GM21526 (cell line): ENCODE measurements at regions not wholly inside any gene's neighbourhood (a gene's known extent, or its start where the extent isn't known, plus 50 kb on each side); places are given as distances from the start of the nearest gene placed in this dataset.
"Not testable (repeated sequence)": the region's sequence is repeated elsewhere in the genome, so short reads cannot be mapped to it uniquely, and the experiment has no call there.

ENCODE experiments used
- ATAC-seq: cut with Tn5 transposase; IDR thresholded peaks from one replicate; pipeline ENCODE4 v1.9.1; 2021; ENCODE audit warnings: moderate library complexity; ENCODE audit not compliant: unreplicated experiment, low FRiP score

DNA sequence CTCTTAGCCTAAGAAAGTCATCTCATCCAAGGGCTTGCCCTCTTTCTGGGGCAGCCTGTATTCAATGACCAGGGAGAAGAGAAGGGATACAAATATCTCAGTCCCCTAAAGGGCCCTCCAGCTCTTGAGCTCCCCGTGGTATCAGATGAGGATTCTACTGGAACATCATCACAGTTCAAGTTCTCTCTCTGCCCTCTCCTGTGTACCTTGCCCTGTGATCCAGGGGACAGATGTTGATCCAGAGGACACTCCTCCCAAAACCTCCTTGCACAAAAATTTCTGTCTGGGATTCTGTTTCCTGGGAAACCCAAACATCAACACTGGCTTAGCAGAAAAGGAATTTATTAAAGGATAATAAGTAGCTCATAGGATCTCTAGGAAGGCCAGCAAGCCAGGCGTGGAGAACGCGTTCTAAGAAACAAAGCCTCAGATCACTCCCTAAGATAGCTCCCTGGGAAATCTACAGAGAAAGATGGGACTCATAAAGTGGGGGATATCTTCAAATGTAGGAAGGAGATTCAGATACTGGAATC lies 296.3 kb upstream of the KLF3 start:
- ATAC-seq = no peak

- no peak for ATAC-seq
These were observed 295.4 kb upstream of the KLF3 start for GRCh38 chr4:38368613-38369012.

- no peak for ATAC-seq
These were observed 292.6 kb upstream of the KLF3 start for GRCh38 chr4:38371391-38371851.

DNA sequence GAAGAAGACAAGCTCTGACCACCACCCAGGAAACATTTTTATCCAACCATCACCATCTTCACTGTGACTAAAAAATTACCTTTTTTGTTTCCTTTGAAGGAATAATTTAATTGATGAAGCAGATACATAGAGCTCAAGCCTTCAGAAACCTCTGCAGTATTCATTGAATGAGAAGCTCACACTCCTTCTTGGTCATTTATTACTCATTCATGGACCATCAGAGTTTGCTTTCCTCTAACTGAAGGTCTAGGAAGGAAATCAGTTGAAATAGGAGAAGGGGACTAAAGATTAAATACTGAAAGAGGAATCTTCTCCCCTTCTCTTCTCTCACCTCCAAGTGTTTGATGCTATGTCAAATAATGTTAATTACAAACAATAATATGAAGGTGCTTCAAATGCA lies 290.6 kb upstream of the KLF3 start:
- no peak for ATAC-seq

GRCh38 chr4:38377195-38377594 lies 286.8 kb upstream of the KLF3 start:
- no peak for ATAC-seq

- no peak for ATAC-seq
These were observed 285.5 kb upstream of the KLF3 start for GRCh38 chr4:38378478-38378877.

- ATAC-seq = no peak
These were observed 282.2 kb upstream of the KLF3 start for GRCh38 chr4:38381788-38382187.

DNA sequence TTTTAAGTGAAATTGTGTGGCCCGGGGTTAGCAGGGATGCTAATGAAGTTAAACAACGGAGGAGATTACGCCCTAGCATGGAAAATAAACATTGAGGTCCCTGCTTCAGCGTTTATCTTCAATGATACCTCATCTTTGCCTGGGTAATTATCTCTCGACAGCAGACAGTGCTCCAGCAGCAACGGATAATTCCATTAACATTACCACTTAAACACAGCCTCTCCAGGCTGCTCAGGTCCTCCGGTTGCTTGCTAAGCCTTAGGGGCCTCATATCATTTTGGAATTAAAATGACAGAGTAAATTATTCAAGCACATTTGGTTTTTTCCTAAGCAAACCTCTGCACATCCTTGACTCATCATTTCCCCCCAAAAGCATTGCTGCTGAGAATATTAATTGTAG lies 281.5 kb upstream of the KLF3 start:
- no peak for ATAC-seq

DNA sequence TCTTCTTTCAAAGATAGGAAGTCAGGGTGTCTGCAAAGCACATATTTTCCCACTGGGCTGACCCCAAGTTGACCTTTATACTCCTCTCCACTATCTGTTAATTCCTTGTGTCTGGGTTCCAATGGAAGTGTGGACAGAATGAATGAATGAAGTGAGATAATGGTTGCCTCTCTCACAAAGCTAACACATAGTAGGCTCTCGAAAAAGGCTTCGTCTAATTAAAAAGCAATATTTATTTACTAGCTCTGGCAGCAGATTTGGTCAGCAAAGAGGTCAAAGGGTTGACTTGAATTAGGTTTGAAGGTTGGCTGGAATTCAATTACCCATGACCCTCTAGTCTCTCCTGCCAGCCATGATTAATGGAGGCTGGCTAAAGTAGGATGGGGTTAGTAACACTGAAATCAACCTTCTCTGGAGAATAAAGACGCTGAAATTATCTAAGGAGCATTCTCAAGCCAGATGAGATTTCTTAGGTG lies 280.3 kb upstream of the KLF3 start:
- ATAC-seq = no peak

DNA sequence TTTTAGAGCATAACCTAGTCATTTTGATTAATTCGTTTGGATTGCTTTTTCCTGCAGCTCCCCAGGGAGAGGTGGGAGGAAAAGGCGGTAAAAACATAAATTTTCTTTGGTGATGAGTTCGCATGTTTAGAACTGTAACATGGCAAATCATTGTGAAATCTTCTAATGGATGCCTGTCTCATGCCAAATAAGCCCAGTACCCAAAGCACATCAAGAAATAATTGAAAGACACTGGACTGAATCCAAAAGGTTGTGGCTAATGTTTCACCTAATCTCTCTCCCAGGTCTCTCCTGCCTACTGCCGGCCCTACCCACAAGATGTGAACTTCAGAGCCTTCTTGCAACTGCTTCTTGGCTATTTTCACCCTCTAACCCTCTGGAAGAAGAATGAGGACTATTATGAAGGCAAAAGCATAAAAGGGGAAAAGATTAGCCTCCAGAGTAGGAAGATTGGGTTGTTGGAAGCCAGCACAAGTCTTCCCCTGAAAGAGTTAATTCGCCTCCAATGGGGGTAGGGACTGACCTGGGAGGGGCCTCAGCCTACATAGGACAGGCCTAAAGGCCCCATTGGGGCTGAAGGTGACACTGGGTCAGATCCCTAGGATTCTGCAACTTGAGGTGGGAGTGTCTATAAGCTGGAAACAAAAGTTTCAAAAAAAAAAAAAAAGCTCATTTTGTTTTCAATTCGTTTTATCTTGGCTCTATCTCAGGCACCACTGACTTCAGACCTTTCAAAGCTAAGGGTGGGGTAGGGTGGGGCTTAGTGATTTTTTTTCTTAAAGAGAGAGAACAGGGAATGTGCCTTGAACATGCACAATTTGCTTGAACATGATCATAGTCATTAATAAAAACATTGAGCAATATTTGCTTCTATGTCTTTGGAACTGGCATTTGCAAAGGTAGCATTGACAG lies 278.6 kb upstream of the KLF3 start:
- no peak for ATAC-seq

- ATAC-seq = no peak
These were observed 277.9 kb upstream of the KLF3 start for GRCh38 chr4:38386005-38386551.

DNA sequence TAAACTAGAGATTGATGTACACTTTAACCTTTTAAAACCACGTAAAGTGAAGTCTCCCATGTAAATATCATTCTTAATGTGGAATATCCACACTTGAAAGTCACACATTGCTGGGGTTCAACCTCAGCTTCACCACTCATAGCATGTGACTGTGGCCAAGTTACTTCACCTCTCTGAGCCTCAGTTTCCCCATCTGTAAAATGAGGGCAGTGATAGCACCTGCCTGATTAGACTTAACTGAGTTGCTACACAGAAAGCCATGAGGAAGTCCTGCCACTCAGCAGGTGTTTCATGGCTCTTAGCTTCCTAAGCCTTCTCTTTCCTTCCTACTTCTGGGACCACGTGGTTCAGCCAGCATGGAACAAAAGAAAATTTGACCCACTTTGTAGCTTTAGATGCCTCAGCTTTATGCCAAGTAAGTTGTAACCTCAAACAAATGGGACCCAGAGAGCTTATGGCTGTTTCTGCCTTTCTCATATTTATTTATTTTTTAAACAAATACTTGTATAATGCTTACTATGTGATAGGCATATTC lies 277.3 kb upstream of the KLF3 start:
- ATAC-seq = no peak

DNA sequence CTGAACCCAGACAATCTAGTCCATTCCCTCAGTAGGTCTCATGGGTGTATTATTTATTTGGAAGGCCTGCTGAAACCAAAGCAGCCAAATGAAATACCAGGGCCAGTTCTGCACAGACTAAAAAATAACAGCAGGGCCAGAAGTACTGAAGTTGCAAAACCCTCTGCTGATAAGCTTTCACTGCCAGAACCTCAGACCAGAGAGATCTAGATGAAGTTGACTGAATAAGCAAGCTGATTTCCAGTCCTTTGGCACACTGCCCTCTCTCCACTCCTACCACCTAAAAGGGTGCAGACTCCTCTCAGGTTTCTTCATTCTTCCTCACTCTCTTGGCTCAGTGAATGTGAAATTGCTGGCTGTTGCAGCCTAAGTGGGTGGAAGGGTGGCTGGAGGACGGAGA lies 276.7 kb upstream of the KLF3 start:
- ATAC-seq = no peak

DNA sequence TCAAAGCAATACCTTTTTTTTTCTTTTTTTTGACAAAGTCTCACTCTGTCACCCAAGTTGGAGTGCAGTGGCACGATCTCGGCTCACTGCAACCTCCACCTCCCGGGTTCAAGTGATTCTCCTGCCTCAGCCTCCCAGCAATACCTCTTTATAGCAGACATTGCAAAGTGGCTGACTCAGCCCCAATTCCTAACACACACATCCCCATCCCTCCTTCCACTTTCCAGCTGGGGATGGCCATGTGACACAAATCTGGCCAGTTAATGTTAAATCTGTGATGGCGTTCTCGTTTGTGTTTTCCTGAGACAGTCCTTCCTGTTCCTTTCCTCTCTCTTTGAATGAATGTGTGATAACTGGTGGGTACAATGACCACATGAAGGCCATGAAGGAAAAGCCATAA lies 276.2 kb upstream of the KLF3 start:
- ATAC-seq = no peak

DNA sequence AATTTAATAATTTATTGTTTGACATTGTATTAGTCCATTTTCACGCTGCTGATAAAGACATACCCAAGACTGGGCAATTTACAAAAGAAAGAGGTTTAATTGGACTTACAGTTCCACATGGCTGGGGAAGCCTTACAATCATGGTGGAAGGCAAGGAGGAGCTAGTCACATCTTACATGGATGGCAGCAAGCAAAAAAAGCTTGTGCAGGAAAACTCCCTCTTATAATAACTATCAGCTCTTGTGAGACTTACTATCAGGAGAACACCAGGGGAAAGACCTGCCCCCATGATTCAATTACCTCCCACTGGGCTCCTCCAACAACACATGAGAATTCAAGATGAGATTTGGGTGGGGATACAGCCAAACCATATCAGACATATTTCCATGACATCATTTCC lies 275.1 kb upstream of the KLF3 start:
- not testable (repeated sequence) for ATAC-seq

DNA sequence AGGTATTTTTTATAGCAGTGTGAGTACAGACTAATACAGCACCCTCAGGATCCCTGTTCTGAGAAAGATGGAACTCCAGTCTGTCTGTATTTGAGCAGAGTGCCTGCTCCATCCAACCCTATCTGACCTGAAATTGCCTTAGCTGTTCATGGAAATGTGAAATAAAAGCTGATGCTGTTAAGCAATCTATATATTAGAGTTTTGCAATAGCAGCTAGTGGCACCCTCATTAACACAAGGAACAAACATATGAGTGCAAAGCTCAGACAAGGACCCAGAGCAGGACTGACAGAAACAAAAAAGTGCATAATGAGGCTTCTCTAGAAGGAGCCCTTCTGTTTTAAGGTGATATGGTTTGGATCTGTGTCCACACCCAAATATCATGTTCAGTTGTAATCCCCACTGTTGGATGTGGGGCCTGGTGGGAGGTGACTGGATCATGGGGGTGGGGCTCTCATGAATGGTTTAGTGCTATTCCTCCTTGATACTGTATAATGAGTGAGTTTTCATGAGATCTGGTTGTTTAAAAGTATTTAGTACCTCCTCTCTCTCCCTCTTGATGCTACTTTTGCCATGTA lies 272.9 kb upstream of the KLF3 start:
- ATAC-seq = no peak

DNA sequence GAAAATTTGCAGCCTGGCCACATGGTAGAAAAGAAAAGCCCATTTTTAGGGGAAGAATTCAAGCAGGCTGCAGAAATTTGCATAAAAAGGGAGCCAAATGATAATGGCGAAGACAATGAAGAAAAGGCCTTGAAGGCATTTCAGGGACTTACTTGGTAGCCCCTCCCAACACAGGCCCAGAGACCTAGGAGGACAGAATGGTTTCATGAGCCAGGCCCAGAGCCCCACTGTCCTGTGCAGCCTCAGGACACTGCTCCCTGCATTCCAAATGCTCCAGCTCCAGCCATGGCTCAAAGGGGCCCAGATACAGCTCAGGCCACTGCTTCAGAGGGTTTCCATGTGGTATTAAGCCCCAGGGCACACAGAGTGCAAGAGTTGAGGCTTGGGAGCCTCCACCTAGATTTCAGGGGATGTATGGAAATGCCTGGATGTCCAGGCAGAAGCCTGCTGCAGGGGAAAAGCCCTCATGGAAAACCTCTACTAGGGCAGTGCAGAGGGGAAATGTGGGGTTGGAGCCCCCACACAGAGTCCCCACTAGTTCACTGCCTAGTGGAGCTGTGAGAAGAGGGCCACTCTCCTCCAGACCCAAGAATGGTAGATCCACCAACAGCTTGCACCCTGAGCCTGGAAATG lies 271.7 kb upstream of the KLF3 start:
- ATAC-seq = no peak

GRCh38 chr4:38396091-38396490 lies 267.9 kb upstream of the KLF3 start:
- no peak for ATAC-seq

DNA sequence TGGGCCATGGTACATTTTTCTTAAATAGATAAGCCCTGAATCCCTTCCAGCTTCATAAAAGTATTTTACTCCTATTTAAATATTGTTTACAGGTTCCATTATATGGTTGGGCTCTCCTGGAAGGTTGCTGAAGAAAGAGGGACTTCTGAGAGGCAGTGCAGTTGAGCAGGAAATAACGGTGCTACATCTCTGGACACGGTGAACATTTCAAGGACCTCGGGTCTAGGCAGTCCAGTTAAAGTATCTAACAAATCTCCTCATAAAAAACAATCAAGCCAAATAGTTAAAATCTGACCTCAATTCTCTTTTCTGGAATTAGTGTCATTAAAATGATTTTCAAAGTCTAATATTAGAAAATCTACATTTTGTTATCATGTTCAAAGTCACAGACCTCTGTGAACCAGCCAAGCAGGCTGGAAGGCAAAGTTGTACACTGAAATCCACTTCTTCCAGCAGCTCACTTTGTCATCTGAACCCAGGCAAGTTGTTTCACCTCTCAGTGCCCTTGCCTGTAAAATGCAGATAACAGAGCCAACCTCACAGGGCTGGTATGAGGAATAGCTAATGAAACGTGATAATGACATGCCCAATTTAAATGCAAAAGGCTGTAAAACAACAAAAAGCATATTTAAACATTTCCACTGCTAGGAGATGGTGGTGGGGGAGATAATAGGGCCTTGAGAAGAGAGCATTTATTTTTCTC lies 267.0 kb upstream of the KLF3 start:
- no peak for ATAC-seq

DNA sequence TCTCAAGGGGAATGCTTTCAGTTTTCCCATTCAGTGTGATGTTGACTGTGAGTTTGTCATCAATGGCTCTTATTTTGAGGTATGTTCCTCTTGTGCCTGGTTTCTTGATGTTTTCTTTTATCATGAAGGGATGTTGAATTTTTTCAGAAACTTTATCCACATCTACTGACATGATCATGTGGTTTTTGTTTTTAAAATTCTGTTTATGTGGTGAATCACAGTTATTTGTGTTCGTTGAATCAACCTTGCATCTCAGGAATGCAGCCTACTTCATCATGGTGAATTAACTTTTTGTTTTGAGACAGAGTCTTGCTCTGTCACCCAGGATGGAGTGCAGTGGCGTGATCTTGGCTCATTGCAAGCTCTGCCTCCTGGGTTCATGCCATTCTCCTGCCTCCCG lies 263.1 kb upstream of the KLF3 start:
- ATAC-seq = no peak
